ENCODE measurements at regions not wholly inside any gene's neighbourhood (a gene's known extent, or its start where the extent isn't known, plus 50 kb on each side); places are given as distances from the start of the nearest gene placed in this dataset.

GRCh38 chr10:108691126-108691525 is 1232.2 kb downstream of the XPNPEP1 start:
- ATAC-seq (ENCODE audit: low read depth in 2 of 2) (no peak), DNase-seq (no peak)
- no peak overlapping the region for H3K27ac Mint-ChIP-seq
- H3K36me3 Mint-ChIP-seq: no peaks in the 10 kb centered on the region
- H3K9me3 Mint-ChIP-seq: peaks cover 0 to 6% (median 0%) of the 10 kb centered on the region in 7 donors
- H3K27me3 Mint-ChIP-seq: no peaks in the 10 kb centered on the region
- H3K4me3 Mint-ChIP-seq: no peak overlapping the region
- H3K4me1 Mint-ChIP-seq: no peaks in the 10 kb centered on the region

GRCh38 chr10:108690530-108690929 is 1232.8 kb downstream of the XPNPEP1 start:
- H3K4me3 Mint-ChIP-seq: no peak overlapping the region
- no peaks in the 10 kb centered on the region for H3K4me1 Mint-ChIP-seq
- no peaks in the 10 kb centered on the region for H3K27me3 Mint-ChIP-seq
- ATAC-seq (ENCODE audit: low read depth in 2 of 2) (no peak), DNase-seq (no peak)
- H3K9me3 Mint-ChIP-seq: peaks cover 0 to 6% (median 0%) of the 10 kb centered on the region in 7 donors
- no peaks in the 10 kb centered on the region for H3K36me3 Mint-ChIP-seq
- H3K27ac Mint-ChIP-seq: no peak overlapping the region

- Mint-ChIP-seq H3K4me3 (no peak overlapping the region), H3K27me3 (no peaks in the 10 kb centered on the region), H3K9me3 (peaks cover 0 to 6% (median 0%) of the 10 kb centered on the region in 7 donors), H3K36me3 (no peaks in the 10 kb centered on the region), H3K27ac (no peak overlapping the region), H3K4me1 (no peaks in the 10 kb centered on the region)
- ATAC-seq (ENCODE audit: low read depth in 2 of 2) (no peak), DNase-seq (no peak)
These were observed 1233.4 kb downstream of the XPNPEP1 start for GRCh38 chr10:108689891-108690290.

GRCh38 chr10:108688314-108688713 is 1235.0 kb downstream of the XPNPEP1 start:
- ATAC-seq (ENCODE audit: low read depth in 2 of 2) (no peak), DNase-seq (no peak)
- H3K4me3 Mint-ChIP-seq: peak overlapping the region in 1 of 8 donors; percentile 64
- H3K27ac Mint-ChIP-seq: no peak overlapping the region
- H3K9me3 Mint-ChIP-seq: peaks cover 0 to 6% (median 0%) of the 10 kb centered on the region in 7 donors
- H3K27me3 Mint-ChIP-seq: no peaks in the 10 kb centered on the region
- no peaks in the 10 kb centered on the region for H3K36me3 Mint-ChIP-seq
- H3K4me1 Mint-ChIP-seq: no peaks in the 10 kb centered on the region

GRCh38 chr10:108685863-108686531 is 1237.3 kb downstream of the XPNPEP1 start:
- H3K4me1 Mint-ChIP-seq: no peaks in the 10 kb centered on the region
- H3K27me3 Mint-ChIP-seq: no peaks in the 10 kb centered on the region
- H3K36me3 Mint-ChIP-seq: no peaks in the 10 kb centered on the region
- H3K4me3 Mint-ChIP-seq: no peak overlapping the region
- no peak for DNase-seq
- no peak for ATAC-seq (ENCODE audit: low read depth in 2 of 2)
- peaks cover 0 to 6% (median 0%) of the 10 kb centered on the region in 7 donors for H3K9me3 Mint-ChIP-seq
- H3K27ac Mint-ChIP-seq: peak overlapping the region in 2 of 6 donors; percentile 38 to 47

- DNase-seq (no peak), ATAC-seq (ENCODE audit: low read depth in 2 of 2) (no peak)
- peaks cover 0 to 6% (median 0%) of the 10 kb centered on the region in 7 donors for H3K9me3 Mint-ChIP-seq
- no peaks in the 10 kb centered on the region for H3K27me3 Mint-ChIP-seq
- no peaks in the 10 kb centered on the region for H3K36me3 Mint-ChIP-seq
- no peaks in the 10 kb centered on the region for H3K4me1 Mint-ChIP-seq
- H3K27ac Mint-ChIP-seq: no peak overlapping the region
- no peak overlapping the region for H3K4me3 Mint-ChIP-seq
These were observed 1238.9 kb downstream of the XPNPEP1 start for GRCh38 chr10:108684431-108684830.

GRCh38 chr10:108673741-108674140 is 1249.6 kb downstream of the XPNPEP1 start:
- Mint-ChIP-seq H3K36me3 (no peaks in the 10 kb centered on the region), H3K27ac (no peak overlapping the region), H3K27me3 (no peaks in the 10 kb centered on the region), H3K4me3 (no peak overlapping the region), H3K4me1 (no peaks in the 10 kb centered on the region), H3K9me3 (peaks cover 0 to 4% (median 0%) of the 10 kb centered on the region in 7 donors)
- DNase-seq: no peak
- ATAC-seq (ENCODE audit: low read depth in 2 of 2): no peak

- no peak overlapping the region for H3K27ac Mint-ChIP-seq
- H3K36me3 Mint-ChIP-seq: no peaks in the 10 kb centered on the region
- H3K27me3 Mint-ChIP-seq: no peaks in the 10 kb centered on the region
- DNase-seq (no peak), ATAC-seq (ENCODE audit: low read depth in 2 of 2) (no peak)
- H3K4me3 Mint-ChIP-seq: no peak overlapping the region
- H3K9me3 Mint-ChIP-seq: peaks cover 0 to 7% (median 0%) of the 10 kb centered on the region in 7 donors
- H3K4me1 Mint-ChIP-seq: no peaks in the 10 kb centered on the region
These were observed 1259.7 kb downstream of the XPNPEP1 start for GRCh38 chr10:108663587-108663986.

GRCh38 chr10:108662975-108663374 is 1260.3 kb downstream of the XPNPEP1 start:
- Mint-ChIP-seq H3K36me3 (no peaks in the 10 kb centered on the region), H3K27ac (no peak overlapping the region), H3K4me1 (no peaks in the 10 kb centered on the region), H3K4me3 (no peak overlapping the region), H3K9me3 (peaks cover 0 to 8% (median 0%) of the 10 kb centered on the region in 7 donors), H3K27me3 (no peaks in the 10 kb centered on the region)
- DNase-seq (no peak), ATAC-seq (ENCODE audit: low read depth in 2 of 2) (no peak)

- ATAC-seq (ENCODE audit: low read depth in 2 of 2): no peak
- Mint-ChIP-seq H3K4me3 (no peak overlapping the region), H3K36me3 (no peaks in the 10 kb centered on the region), H3K27me3 (no peaks in the 10 kb centered on the region), H3K4me1 (no peaks in the 10 kb centered on the region), H3K9me3 (peaks cover 0 to 12% (median 0%) of the 10 kb centered on the region in 7 donors), H3K27ac (no peak overlapping the region)
- no peak for DNase-seq
These were observed 1268.3 kb downstream of the XPNPEP1 start for GRCh38 chr10:108655057-108655456.

- Mint-ChIP-seq H3K27me3 (no peaks in the 10 kb centered on the region), H3K36me3 (no peaks in the 10 kb centered on the region), H3K9me3 (peaks cover 0 to 8% (median 0%) of the 10 kb centered on the region in 7 donors), H3K4me1 (no peaks in the 10 kb centered on the region), H3K27ac (no peak overlapping the region), H3K4me3 (no peak overlapping the region)
- ATAC-seq (ENCODE audit: low read depth in 2 of 2) (no peak), DNase-seq (no peak)
These were observed 1269.8 kb downstream of the XPNPEP1 start for GRCh38 chr10:108653531-108653930.

- Mint-ChIP-seq H3K9me3 (peaks cover 0 to 10% (median 7%) of the 10 kb centered on the region in 7 donors), H3K27ac (no peak overlapping the region), H3K4me1 (no peaks in the 10 kb centered on the region), H3K27me3 (no peaks in the 10 kb centered on the region), H3K4me3 (no peak overlapping the region), H3K36me3 (no peaks in the 10 kb centered on the region)
- DNase-seq (no peak), ATAC-seq (ENCODE audit: low read depth in 2 of 2) (no peak)
These were observed 1284.3 kb downstream of the XPNPEP1 start for GRCh38 chr10:108639010-108639409.

- Mint-ChIP-seq H3K36me3 (no peaks in the 10 kb centered on the region), H3K9me3 (peaks cover 0 to 10% (median 6%) of the 10 kb centered on the region in 7 donors), H3K27ac (no peak overlapping the region), H3K27me3 (no peaks in the 10 kb centered on the region), H3K4me3 (no peak overlapping the region), H3K4me1 (no peaks in the 10 kb centered on the region)
- DNase-seq (no peak), ATAC-seq (ENCODE audit: low read depth in 2 of 2) (no peak)
These were observed 1285.1 kb downstream of the XPNPEP1 start for GRCh38 chr10:108638225-108638624.

- no peaks in the 10 kb centered on the region for H3K27me3 Mint-ChIP-seq
- H3K4me1 Mint-ChIP-seq: peaks cover 18 to 26% (median 21%) of the 10 kb centered on the region in 3 donors
- no peak overlapping the region for H3K27ac Mint-ChIP-seq
These were observed 1290.3 kb downstream of the XPNPEP1 start for GRCh38 chr10:108633046-108633445.

More at GRCh38 chr10:108633046-108633445, 1290.3 kb downstream of the XPNPEP1 start:
- ATAC-seq (ENCODE audit: low read depth in 2 of 2): no peak
- no peak overlapping the region for H3K4me3 Mint-ChIP-seq
- no peaks in the 10 kb centered on the region for H3K36me3 Mint-ChIP-seq
- H3K9me3 Mint-ChIP-seq: peaks cover 0 to 8% (median 2%) of the 10 kb centered on the region in 7 donors
- no peak for DNase-seq

Data from naive B cell (primary cell).